HG03354 (cell line): ENCODE measurements at regions not wholly inside any gene's neighbourhood (a gene's known extent, or its start where the extent isn't known, plus 50 kb on each side); places are given as distances from the start of the nearest gene placed in this dataset.

Experiments used
- ATAC-seq: cut with Tn5 transposase; IDR thresholded peaks from one replicate; pipeline ENCODE4 v1.9.1; 2021; ENCODE audit warnings: mild to moderate bottlenecking; ENCODE audit not compliant: unreplicated experiment, poor library complexity, severe bottlenecking

- no peak for ATAC-seq
These were observed 58.9 kb upstream of the BCL2L14 start for GRCh38 chr12:12011880-12012260.

GRCh38 chr12:12015073-12015685 lies 55.6 kb upstream of the BCL2L14 start:
- ATAC-seq, result no peak

GRCh38 chr12:12016284-12017100 lies 54.2 kb upstream of the BCL2L14 start:
- ATAC-seq, result no peak

- ATAC-seq, result no peak
These were observed 53.6 kb upstream of the BCL2L14 start for GRCh38 chr12:12017135-12017581.

- ATAC-seq, result no peak
These were observed 52.9 kb upstream of the BCL2L14 start for GRCh38 chr12:12017798-12018197.

GRCh38 chr12:12018454-12018853 lies 52.3 kb upstream of the BCL2L14 start:
- no peak for ATAC-seq

GRCh38 chr12:12019881-12020280 lies 50.9 kb upstream of the BCL2L14 start:
- ATAC-seq, result no peak

GRCh38 chr12:12020762-12021161 lies 50.0 kb upstream of the BCL2L14 start:
- ATAC-seq, result no peak
